OCI-LY7 (cell line): ENCODE measurements at regions not wholly inside any gene's neighbourhood (a gene's known extent, or its start where the extent isn't known, plus 50 kb on each side); places are given as distances from the start of the nearest gene placed in this dataset.

ENCODE experiments used
- CTCF ChIP-seq: fragments of 200-600 bp; sonication (generic); conservative IDR thresholded peaks from 2 replicates; pipeline ENCODE4 v1.5.1; 2014; ENCODE audit warnings: mild to moderate bottlenecking, antibody characterized with exemption, low read length, moderate library complexity, mixed read lengths
- EZH2phosphoT487 ChIP-seq: fragments of 200-600 bp; sonication (generic); IDR thresholded peaks from 2 replicates; pipeline ENCODE4 v1.6.1; 2018; ENCODE audit warnings: low read depth, borderline replicate concordance, mild to moderate bottlenecking, mixed run types, antibody characterized with exemption, low read length, moderate library complexity, mixed read lengths

- TF ChIP-seq CTCF (no peak), EZH2phosphoT487 (no peak)
Measured at GRCh38 chr2:37795938-37796337, 124.5 kb upstream of the CDC42EP3 start.
